Testis (tissue), 2 donors: ENCODE measurements at regions not wholly inside any gene's neighbourhood (a gene's known extent, or its start where the extent isn't known, plus 50 kb on each side); places are given as distances from the start of the nearest gene placed in this dataset.

ENCODE experiments used
- POLR2A ChIP-seq: fragments of 450-650 bp; IDR thresholded peaks from one replicate; pipeline ENCODE4 v1.6.1; 2017; ENCODE audit warnings: antibody characterized with exemption, mild to moderate bottlenecking, moderate library complexity
- TF ChIP-seq, protein P1 (sequence below), 3 experiments: fragments of 450-650 bp in 2 of 3; fragments of 200-600 bp in 1 of 3; sonication (generic) in 1 of 3; IDR thresholded peaks; one replicate each; pipeline ENCODE4 v1.5.1; 2016 to 2019; ENCODE audit warnings: antibody characterized with exemption in 3 of 3, mild to moderate bottlenecking in 2 of 3, moderate library complexity in 1 of 3

GRCh38 chr15:36090286-36090946 lies 489.0 kb upstream of the CDIN1 start:
- TF ChIP-seq, protein P1, sequence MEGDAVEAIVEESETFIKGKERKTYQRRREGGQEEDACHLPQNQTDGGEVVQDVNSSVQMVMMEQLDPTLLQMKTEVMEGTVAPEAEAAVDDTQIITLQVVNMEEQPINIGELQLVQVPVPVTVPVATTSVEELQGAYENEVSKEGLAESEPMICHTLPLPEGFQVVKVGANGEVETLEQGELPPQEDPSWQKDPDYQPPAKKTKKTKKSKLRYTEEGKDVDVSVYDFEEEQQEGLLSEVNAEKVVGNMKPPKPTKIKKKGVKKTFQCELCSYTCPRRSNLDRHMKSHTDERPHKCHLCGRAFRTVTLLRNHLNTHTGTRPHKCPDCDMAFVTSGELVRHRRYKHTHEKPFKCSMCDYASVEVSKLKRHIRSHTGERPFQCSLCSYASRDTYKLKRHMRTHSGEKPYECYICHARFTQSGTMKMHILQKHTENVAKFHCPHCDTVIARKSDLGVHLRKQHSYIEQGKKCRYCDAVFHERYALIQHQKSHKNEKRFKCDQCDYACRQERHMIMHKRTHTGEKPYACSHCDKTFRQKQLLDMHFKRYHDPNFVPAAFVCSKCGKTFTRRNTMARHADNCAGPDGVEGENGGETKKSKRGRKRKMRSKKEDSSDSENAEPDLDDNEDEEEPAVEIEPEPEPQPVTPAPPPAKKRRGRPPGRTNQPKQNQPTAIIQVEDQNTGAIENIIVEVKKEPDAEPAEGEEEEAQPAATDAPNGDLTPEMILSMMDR (IDR thresholded peaks at IDR 0.05) = no peak
- TF ChIP-seq POLR2A = no peak
